Tongue (tissue), 1 donor: ENCODE measurements at regions not wholly inside any gene's neighbourhood (a gene's known extent, or its start where the extent isn't known, plus 50 kb on each side); places are given as distances from the start of the nearest gene placed in this dataset.
A peak's percentile ranks its signal among the peaks of the same experiment; 100 is the strongest.
"Not testable (repeated sequence)": the region's sequence is repeated elsewhere in the genome, so short reads cannot be mapped to it uniquely, and the experiment has no call there.

Source experiments
- DNase-seq: peaks from one replicate; pipeline ENCODE4 v3.0.0-alpha.2; 2015

- DNase-seq = not testable (repeated sequence)
These were observed 69.9 kb downstream of the ALG1L2 start for GRCh38 chr3:130151555-130151954.

GRCh38 chr3:130153247-130153646, 71.6 kb downstream of the ALG1L2 start:
- DNase-seq = not testable (repeated sequence)

- DNase-seq = not testable (repeated sequence)
These were observed 73.8 kb downstream of the ALG1L2 start for GRCh38 chr3:130155464-130155863.

GRCh38 chr3:130166856-130167255, 85.2 kb downstream of the ALG1L2 start:
- not testable (repeated sequence) for DNase-seq

GRCh38 chr3:130175195-130175594, 93.6 kb downstream of the ALG1L2 start:
- not testable (repeated sequence) for DNase-seq

- not testable (repeated sequence) for DNase-seq
These were observed 95.0 kb downstream of the ALG1L2 start for GRCh38 chr3:130176476-130177256.

GRCh38 chr3:130178835-130179234, 97.2 kb downstream of the ALG1L2 start:
- DNase-seq = not testable (repeated sequence)

GRCh38 chr3:130179353-130179970, 97.8 kb downstream of the ALG1L2 start:
- peak; percentile 49 for DNase-seq

GRCh38 chr3:130182475-130182874, 100.8 kb downstream of the ALG1L2 start:
- not testable (repeated sequence) for DNase-seq

GRCh38 chr3:130183689-130184088, 102.1 kb downstream of the ALG1L2 start:
- not testable (repeated sequence) for DNase-seq

- DNase-seq = not testable (repeated sequence)
These were observed 102.8 kb downstream of the ALG1L2 start for GRCh38 chr3:130184152-130185024.

GRCh38 chr3:130201272-130201671, 119.6 kb downstream of the ALG1L2 start:
- DNase-seq = not testable (repeated sequence)

- not testable (repeated sequence) for DNase-seq
These were observed 122.0 kb downstream of the ALG1L2 start for GRCh38 chr3:130203633-130204032.

- DNase-seq = no peak
These were observed 117.9 kb upstream of the COL6A5 start for GRCh38 chr3:130227540-130227939.

GRCh38 chr3:130242850-130243569, 102.5 kb upstream of the COL6A5 start:
- DNase-seq = peak; percentile 70

- DNase-seq = no peak
These were observed 101.7 kb upstream of the COL6A5 start for GRCh38 chr3:130243808-130244207.

GRCh38 chr3:130250982-130251381, 94.5 kb upstream of the COL6A5 start:
- DNase-seq = no peak

- no peak for DNase-seq
These were observed 90.0 kb upstream of the COL6A5 start for GRCh38 chr3:130255442-130255841.

GRCh38 chr3:130256821-130257340, 88.6 kb upstream of the COL6A5 start:
- DNase-seq = peak; percentile 29

GRCh38 chr3:130258532-130258952, 86.9 kb upstream of the COL6A5 start:
- DNase-seq = peak; percentile 21

- peak; percentile 78 for DNase-seq
These were observed 86.2 kb upstream of the COL6A5 start for GRCh38 chr3:130259166-130259874.
